ENCODE measurements at regions not wholly inside any gene's neighbourhood (a gene's known extent, or its start where the extent isn't known, plus 50 kb on each side); places are given as distances from the start of the nearest gene placed in this dataset.

DNA sequence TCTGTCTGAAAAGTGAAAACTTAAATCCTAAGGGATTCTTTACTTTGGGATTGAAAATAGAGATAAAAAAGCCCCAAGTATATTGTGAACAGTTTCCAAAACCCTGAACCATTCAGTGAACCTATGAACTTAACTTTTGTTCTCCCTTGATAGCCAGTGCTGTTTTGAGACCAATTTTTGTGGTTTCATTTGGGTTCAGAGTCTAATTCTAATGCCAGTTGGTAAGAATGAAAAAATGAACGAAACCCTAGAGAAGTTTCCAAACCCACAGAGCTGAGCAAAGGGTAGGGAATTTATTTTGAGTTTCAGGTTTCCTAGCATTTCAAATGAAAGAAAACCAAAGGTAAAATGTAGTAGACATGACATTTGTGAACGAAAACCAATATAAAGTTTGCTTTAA is 1366.8 kb downstream of the EFNA5 start (continued):
- TF ChIP-seq, protein P1, sequence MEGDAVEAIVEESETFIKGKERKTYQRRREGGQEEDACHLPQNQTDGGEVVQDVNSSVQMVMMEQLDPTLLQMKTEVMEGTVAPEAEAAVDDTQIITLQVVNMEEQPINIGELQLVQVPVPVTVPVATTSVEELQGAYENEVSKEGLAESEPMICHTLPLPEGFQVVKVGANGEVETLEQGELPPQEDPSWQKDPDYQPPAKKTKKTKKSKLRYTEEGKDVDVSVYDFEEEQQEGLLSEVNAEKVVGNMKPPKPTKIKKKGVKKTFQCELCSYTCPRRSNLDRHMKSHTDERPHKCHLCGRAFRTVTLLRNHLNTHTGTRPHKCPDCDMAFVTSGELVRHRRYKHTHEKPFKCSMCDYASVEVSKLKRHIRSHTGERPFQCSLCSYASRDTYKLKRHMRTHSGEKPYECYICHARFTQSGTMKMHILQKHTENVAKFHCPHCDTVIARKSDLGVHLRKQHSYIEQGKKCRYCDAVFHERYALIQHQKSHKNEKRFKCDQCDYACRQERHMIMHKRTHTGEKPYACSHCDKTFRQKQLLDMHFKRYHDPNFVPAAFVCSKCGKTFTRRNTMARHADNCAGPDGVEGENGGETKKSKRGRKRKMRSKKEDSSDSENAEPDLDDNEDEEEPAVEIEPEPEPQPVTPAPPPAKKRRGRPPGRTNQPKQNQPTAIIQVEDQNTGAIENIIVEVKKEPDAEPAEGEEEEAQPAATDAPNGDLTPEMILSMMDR (IDR thresholded peaks at IDR 0.05; ENCODE audit: low read depth, low read length, missing input control), result no peak
- TF ChIP-seq, protein P2, sequence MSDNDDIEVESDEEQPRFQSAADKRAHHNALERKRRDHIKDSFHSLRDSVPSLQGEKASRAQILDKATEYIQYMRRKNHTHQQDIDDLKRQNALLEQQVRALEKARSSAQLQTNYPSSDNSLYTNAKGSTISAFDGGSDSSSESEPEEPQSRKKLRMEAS (IDR thresholded peaks at IDR 0.05), result no peak
- TF ChIP-seq SP1 (IDR thresholded peaks at IDR 0.05), result no peak
- no peak for TF ChIP-seq RAD21 (IDR thresholded peaks at IDR 0.05)
- TF ChIP-seq NR2F2 (IDR thresholded peaks at IDR 0.05), result no peak

DNA sequence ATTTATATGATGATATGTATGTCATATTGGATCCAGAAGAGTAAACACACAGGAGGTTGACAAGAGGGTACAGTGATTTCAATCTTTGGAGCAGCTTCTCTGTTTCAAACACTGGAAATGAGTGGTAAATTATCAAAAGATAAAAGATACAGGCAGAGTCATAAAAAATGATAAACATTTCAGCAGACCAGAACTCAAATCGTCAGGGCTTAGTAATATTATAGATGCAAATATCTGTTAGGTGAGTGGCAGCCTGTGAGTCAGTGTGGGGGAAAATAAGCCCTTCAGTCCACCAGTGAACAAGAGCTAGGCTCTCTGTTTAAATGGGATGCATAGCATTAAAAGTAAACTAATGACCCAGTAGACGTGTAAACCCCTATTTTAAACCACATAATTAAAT is 1378.1 kb downstream of the EFNA5 start:
- H3K9me3 ChIP-seq (ENCODE audit: control insufficient read depth in 4 of 4, low read length in 3 of 4), result no peaks in the 10 kb centered on the region
- no peaks in the 10 kb centered on the region for H3K27me3 ChIP-seq (ENCODE audit: control insufficient read depth in 4 of 4, insufficient read depth in 4 of 4, low read length in 3 of 4)
- no peaks in the 10 kb centered on the region for H3K4me1 ChIP-seq (ENCODE audit: control insufficient read depth in 4 of 4, insufficient read depth in 4 of 4, low read length in 3 of 4)
- H3K9ac ChIP-seq (ENCODE audit: low read depth in 1 of 2, low read length in 2 of 2), result no peak overlapping the region
- DNase-seq (ENCODE audit: low spot score), result no peak
- H3K27ac ChIP-seq (ENCODE audit: low read depth in 1 of 2, low read length in 2 of 2), result no peak overlapping the region
- TF ChIP-seq, protein P1 (IDR thresholded peaks at IDR 0.05; ENCODE audit: low read depth, low read length, missing input control), result no peak
- H3K36me3 ChIP-seq (ENCODE audit: control insufficient read depth in 4 of 4, insufficient read depth in 3 of 4, low read depth in 1 of 4, low read length in 3 of 4), result no peaks in the 10 kb centered on the region
- no peak overlapping the region for H3K4me3 ChIP-seq (ENCODE audit: low read depth in 1 of 3, low read length in 3 of 3)
- 28% methylated on average over 2 of the region's 2 CpGs for WGBS

DNA sequence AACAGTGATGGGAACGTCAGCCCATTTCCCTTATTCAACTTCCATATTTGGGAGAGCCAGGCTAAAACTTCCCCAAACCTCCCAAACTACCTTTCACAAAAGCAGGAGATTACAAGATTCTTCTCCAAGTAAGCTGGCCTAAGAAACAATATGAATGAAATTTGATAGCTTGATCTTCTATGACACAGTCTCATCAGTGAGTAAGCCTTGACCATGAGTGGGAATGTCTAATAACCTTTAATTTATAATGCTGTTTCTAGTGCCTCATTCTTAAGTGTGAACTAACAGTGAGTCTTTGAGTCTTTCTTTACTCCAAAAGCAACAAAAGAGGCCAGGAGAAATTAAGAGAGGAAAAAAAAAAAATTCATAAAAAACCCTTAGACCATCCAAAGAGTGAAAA is 1379.9 kb downstream of the EFNA5 start:
- no peaks in the 10 kb centered on the region for H3K4me1 ChIP-seq (ENCODE audit: control insufficient read depth in 4 of 4, insufficient read depth in 4 of 4, low read length in 3 of 4)
- H3K9me3 ChIP-seq (ENCODE audit: control insufficient read depth in 4 of 4, low read length in 3 of 4), result no peaks in the 10 kb centered on the region
- H3K36me3 ChIP-seq (ENCODE audit: control insufficient read depth in 4 of 4, insufficient read depth in 3 of 4, low read depth in 1 of 4, low read length in 3 of 4), result no peaks in the 10 kb centered on the region
- H3K4me3 ChIP-seq (ENCODE audit: low read depth in 1 of 3, low read length in 3 of 3), result no peak overlapping the region
- H3K9ac ChIP-seq (ENCODE audit: low read depth in 1 of 2, low read length in 2 of 2), result no peak overlapping the region
- DNase-seq (ENCODE audit: low spot score), result no peak
- no peaks in the 10 kb centered on the region for H3K27me3 ChIP-seq (ENCODE audit: control insufficient read depth in 4 of 4, insufficient read depth in 4 of 4, low read length in 3 of 4)
- H3K27ac ChIP-seq (ENCODE audit: low read depth in 1 of 2, low read length in 2 of 2), result no peak overlapping the region
- TF ChIP-seq GABPA (IDR thresholded peaks at IDR 0.05 in 1 of 2, conservative IDR thresholded peaks at IDR 0.05 in 1 of 2) (no peak), FOXA2 (IDR thresholded peaks at IDR 0.05) (no peak), YY1 (IDR thresholded peaks at IDR 0.05) (no peak), RAD21 (IDR thresholded peaks at IDR 0.05) (no peak), SP1 (IDR thresholded peaks at IDR 0.05) (no peak), HNF4A (conservative IDR thresholded peaks at IDR 0.05) (no peak), RXRA (IDR thresholded peaks at IDR 0.05) (no peak), EGR1 (IDR thresholded peaks at IDR 0.05; ENCODE audit: low read depth in 2 of 2) (no peak), NR2F2 (IDR thresholded peaks at IDR 0.05) (no peak)
- TF ChIP-seq, protein P3, sequence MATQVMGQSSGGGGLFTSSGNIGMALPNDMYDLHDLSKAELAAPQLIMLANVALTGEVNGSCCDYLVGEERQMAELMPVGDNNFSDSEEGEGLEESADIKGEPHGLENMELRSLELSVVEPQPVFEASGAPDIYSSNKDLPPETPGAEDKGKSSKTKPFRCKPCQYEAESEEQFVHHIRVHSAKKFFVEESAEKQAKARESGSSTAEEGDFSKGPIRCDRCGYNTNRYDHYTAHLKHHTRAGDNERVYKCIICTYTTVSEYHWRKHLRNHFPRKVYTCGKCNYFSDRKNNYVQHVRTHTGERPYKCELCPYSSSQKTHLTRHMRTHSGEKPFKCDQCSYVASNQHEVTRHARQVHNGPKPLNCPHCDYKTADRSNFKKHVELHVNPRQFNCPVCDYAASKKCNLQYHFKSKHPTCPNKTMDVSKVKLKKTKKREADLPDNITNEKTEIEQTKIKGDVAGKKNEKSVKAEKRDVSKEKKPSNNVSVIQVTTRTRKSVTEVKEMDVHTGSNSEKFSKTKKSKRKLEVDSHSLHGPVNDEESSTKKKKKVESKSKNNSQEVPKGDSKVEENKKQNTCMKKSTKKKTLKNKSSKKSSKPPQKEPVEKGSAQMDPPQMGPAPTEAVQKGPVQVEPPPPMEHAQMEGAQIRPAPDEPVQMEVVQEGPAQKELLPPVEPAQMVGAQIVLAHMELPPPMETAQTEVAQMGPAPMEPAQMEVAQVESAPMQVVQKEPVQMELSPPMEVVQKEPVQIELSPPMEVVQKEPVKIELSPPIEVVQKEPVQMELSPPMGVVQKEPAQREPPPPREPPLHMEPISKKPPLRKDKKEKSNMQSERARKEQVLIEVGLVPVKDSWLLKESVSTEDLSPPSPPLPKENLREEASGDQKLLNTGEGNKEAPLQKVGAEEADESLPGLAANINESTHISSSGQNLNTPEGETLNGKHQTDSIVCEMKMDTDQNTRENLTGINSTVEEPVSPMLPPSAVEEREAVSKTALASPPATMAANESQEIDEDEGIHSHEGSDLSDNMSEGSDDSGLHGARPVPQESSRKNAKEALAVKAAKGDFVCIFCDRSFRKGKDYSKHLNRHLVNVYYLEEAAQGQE (IDR thresholded peaks at IDR 0.05), result no peak
- WGBS, result 69% methylated on average over 1 of the region's 1 CpG

Data from liver (tissue), 8 donors.